ENCODE measurements at regions not wholly inside any gene's neighbourhood (a gene's known extent, or its start where the extent isn't known, plus 50 kb on each side); places are given as distances from the start of the nearest gene placed in this dataset.

DNA sequence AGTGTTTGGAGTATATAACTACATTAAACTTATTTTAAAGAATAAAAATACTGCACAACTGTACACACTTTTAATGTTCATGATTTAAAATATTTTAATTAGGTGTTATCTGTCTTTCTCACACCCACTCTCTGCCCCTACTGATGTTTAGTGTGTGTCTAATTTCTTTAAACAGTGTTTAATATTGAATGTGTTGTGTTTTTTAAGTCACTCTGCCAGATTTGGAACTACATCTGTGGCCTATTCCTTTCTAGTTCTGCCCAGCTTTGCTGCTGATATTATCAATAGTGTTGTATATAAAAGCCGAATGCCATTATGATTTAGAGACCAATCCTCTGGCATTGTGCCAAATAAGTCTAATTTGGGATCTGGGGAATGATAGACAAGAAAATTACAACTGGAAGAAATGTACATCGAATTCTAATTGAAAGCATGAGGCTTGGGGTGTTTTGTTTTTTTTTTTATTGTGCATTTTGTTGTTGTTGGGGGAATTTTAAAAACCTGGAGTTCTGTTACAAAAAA lies 398.0 kb downstream of the CPS1 start:
- BruUV-seq (replicated peaks), result no TSS peak
- TF ChIP-seq, protein P1, sequence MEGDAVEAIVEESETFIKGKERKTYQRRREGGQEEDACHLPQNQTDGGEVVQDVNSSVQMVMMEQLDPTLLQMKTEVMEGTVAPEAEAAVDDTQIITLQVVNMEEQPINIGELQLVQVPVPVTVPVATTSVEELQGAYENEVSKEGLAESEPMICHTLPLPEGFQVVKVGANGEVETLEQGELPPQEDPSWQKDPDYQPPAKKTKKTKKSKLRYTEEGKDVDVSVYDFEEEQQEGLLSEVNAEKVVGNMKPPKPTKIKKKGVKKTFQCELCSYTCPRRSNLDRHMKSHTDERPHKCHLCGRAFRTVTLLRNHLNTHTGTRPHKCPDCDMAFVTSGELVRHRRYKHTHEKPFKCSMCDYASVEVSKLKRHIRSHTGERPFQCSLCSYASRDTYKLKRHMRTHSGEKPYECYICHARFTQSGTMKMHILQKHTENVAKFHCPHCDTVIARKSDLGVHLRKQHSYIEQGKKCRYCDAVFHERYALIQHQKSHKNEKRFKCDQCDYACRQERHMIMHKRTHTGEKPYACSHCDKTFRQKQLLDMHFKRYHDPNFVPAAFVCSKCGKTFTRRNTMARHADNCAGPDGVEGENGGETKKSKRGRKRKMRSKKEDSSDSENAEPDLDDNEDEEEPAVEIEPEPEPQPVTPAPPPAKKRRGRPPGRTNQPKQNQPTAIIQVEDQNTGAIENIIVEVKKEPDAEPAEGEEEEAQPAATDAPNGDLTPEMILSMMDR (conservative IDR thresholded peaks at IDR 0.05; ENCODE audit: low read length), result no peak
- no peak for TF ChIP-seq EZH2phosphoT487 (IDR thresholded peaks at IDR 0.05; ENCODE audit: borderline replicate concordance, low read depth, low read length)

DNA sequence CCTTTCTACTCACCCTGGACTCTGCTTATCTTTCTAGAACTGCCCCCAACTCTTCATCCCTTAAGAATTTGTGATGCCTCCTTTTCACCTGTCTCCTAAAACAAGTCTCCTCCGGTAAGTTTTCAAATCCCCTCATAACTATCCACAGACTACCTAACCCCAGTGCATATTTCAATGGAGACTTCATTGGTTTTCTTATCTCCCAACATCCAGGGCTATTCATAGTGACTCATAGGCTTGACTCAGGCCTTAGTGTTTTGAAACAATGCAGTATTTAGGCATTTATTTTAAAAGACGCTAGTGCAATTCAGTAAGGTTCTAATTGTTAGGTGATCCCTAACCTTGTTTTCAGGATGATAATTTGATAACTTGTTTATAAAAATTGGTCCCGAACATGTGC lies 399.2 kb downstream of the CPS1 start:
- intact Hi-C loops (cut with micrococcal nuclease; ENCODE audit: unreplicated experiment), result no loop called here
- H3K4me3 ChIP-seq (ENCODE audit: low read depth, low read length, poor library complexity, severe bottlenecking), result no peak overlapping the region

More for the DNA sequence above, 398.0 kb downstream of the CPS1 start:
- ChIA-PET CTCF (ENCODE audit: unreplicated experiment) (no interaction called here), POLR2A (no interaction called here)
- no peak for DNase-seq (ENCODE audit: low spot score)
- Histone ChIP-seq H4K20me1 (ENCODE audit: insufficient read depth, low read length) (no peaks in the 10 kb centered on the region), H3K27ac (ENCODE audit: low read depth, low read length, poor library complexity, severe bottlenecking) (no peak overlapping the region), H3K4me1 (ENCODE audit: insufficient read depth, low read length, poor library complexity, severe bottlenecking) (no peaks in the 10 kb centered on the region), H3K4me2 (ENCODE audit: low read length) (no peak overlapping the region), H3K36me3 (ENCODE audit: insufficient read depth, low read length) (no peaks in the 10 kb centered on the region), H3K9me2 (ENCODE audit: insufficient read depth, low read length) (no peaks in the 10 kb centered on the region), H3K4me3 (ENCODE audit: low read depth, low read length, poor library complexity, severe bottlenecking) (no peak overlapping the region), H2AFZ (ENCODE audit: low read length) (no peak overlapping the region), H3K9me3 (ENCODE audit: low read length) (no peaks in the 10 kb centered on the region), H3K79me2 (ENCODE audit: insufficient read depth, low read depth, low read length) (no peaks in the 10 kb centered on the region)
- intact Hi-C loops (cut with micrococcal nuclease; ENCODE audit: unreplicated experiment), result no loop called here

DNA sequence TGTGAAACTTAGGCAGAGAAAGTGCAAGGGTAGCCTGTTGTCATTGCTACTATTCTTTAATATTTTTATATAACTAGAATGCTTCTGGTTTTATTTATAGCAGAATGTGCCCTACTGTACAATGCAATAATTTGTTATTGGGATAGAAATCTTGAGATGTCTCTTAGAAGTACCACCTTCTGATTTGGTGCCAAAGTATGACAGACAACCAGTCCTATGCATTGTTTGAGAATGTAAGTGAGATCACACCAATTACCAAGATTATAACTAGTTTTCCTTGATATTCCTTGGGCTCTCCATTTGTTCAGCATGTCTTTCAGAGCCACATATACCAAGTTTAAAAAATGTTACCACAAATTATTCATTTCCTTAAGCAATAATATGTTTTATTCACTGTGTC lies 399.7 kb downstream of the CPS1 start:
- intact Hi-C loops (cut with micrococcal nuclease; ENCODE audit: unreplicated experiment), result no loop called here
- TF ChIP-seq EZH2phosphoT487 (IDR thresholded peaks at IDR 0.05; ENCODE audit: borderline replicate concordance, low read depth, low read length), result no peak
- TF ChIP-seq, protein P1 (conservative IDR thresholded peaks at IDR 0.05; ENCODE audit: low read length), result no peak
- Histone ChIP-seq H3K4me3 (ENCODE audit: low read depth, low read length, poor library complexity, severe bottlenecking) (no peak overlapping the region), H2AFZ (ENCODE audit: low read length) (no peak overlapping the region), H3K36me3 (ENCODE audit: insufficient read depth, low read length) (no peaks in the 10 kb centered on the region), H3K9me2 (ENCODE audit: insufficient read depth, low read length) (no peaks in the 10 kb centered on the region), H3K27ac (ENCODE audit: low read depth, low read length, poor library complexity, severe bottlenecking) (no peak overlapping the region), H3K9me3 (ENCODE audit: low read length) (no peaks in the 10 kb centered on the region), H3K4me1 (ENCODE audit: insufficient read depth, low read length, poor library complexity, severe bottlenecking) (no peaks in the 10 kb centered on the region), H3K79me2 (ENCODE audit: insufficient read depth, low read depth, low read length) (no peaks in the 10 kb centered on the region), H3K4me2 (ENCODE audit: low read length) (no peak overlapping the region), H4K20me1 (ENCODE audit: insufficient read depth, low read length) (no peaks in the 10 kb centered on the region)
- DNase-seq (ENCODE audit: low spot score), result no peak
- POLR2A ChIA-PET, result no interaction called here
- BruUV-seq (replicated peaks), result no TSS peak
- CTCF ChIA-PET (ENCODE audit: unreplicated experiment), result no interaction called here

More for the DNA sequence above, 399.2 kb downstream of the CPS1 start:
- Histone ChIP-seq H3K79me2 (ENCODE audit: insufficient read depth, low read depth, low read length) (no peaks in the 10 kb centered on the region), H3K4me2 (ENCODE audit: low read length) (no peak overlapping the region), H2AFZ (ENCODE audit: low read length) (no peak overlapping the region), H3K9me2 (ENCODE audit: insufficient read depth, low read length) (no peaks in the 10 kb centered on the region), H3K4me1 (ENCODE audit: insufficient read depth, low read length, poor library complexity, severe bottlenecking) (no peaks in the 10 kb centered on the region), H4K20me1 (ENCODE audit: insufficient read depth, low read length) (no peaks in the 10 kb centered on the region), H3K9me3 (ENCODE audit: low read length) (no peaks in the 10 kb centered on the region), H3K36me3 (ENCODE audit: insufficient read depth, low read length) (no peaks in the 10 kb centered on the region), H3K27ac (ENCODE audit: low read depth, low read length, poor library complexity, severe bottlenecking) (no peak overlapping the region)
- TF ChIP-seq, protein P1 (conservative IDR thresholded peaks at IDR 0.05; ENCODE audit: low read length), result no peak
- no peak for TF ChIP-seq EZH2phosphoT487 (IDR thresholded peaks at IDR 0.05; ENCODE audit: borderline replicate concordance, low read depth, low read length)
- no TSS peak for BruUV-seq (replicated peaks)
- CTCF ChIA-PET (ENCODE audit: unreplicated experiment), result no interaction called here
- POLR2A ChIA-PET, result no interaction called here
- no peak for DNase-seq (ENCODE audit: low spot score)
